Ishikawa (cell line): ENCODE measurements at regions not wholly inside any gene's neighbourhood (a gene's known extent, or its start where the extent isn't known, plus 50 kb on each side); places are given as distances from the start of the nearest gene placed in this dataset.

Experiments used
- CEBPB ChIP-seq: IDR thresholded peaks from 2 replicates; pipeline ENCODE4 v1.6.1; 2012
- CREB1 ChIP-seq: IDR thresholded peaks from 2 replicates; pipeline ENCODE4 v1.6.1; 2012; ENCODE audit warnings: low read depth
- EGR1 ChIP-seq: IDR thresholded peaks from 2 replicates; pipeline ENCODE4 v1.6.1; 2012
- EP300 ChIP-seq: IDR thresholded peaks from 2 replicates; pipeline ENCODE4 v1.6.1; 2012; ENCODE audit warnings: borderline replicate concordance
- MAX ChIP-seq: IDR thresholded peaks from 2 replicates; pipeline ENCODE4 v1.6.1; 2012
- RAD21 ChIP-seq: IDR thresholded peaks from 2 replicates; pipeline ENCODE4 v1.6.1; 2012; ENCODE audit warnings: low read depth
- ZBTB7A ChIP-seq: IDR thresholded peaks from 2 replicates; pipeline ENCODE4 v1.6.1; 2012; ENCODE audit warnings: low read depth
- TF ChIP-seq, protein P1 (sequence below): IDR thresholded peaks from 2 replicates; pipeline ENCODE4 v1.6.1; 2012; ENCODE audit warnings: low read depth, mild to moderate bottlenecking

DNA sequence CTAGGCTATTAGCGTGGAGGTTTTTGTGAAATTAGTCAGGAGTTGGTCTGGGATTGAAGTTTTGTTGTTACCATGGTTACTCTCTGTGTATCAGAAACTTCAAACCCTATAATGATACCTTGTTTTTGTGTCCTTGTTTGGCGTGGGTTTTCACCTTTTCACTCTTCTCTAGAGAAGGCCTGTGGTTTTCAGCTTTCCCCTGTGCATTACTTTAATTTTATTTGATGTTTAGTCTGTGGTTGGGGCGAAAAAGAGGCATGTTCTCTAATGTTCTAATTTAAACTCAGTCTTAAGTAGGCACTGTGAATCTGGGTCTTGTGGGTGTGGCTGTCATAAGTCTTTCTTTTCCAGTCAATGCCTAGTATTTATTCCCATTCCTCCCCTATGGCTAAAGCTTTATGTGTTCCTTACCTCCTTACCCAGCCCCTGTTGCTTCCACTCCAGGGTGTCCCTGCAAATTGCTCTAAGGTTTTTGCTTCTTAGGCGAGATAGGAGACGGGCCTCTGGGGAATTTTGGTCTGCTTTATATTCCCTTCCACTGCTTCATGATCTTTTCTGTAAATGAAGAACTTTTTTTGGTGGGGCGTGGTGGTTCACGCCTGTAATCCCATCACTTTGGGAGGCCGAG is 125.1 kb upstream of the XIST start:
- TF ChIP-seq, protein P1, sequence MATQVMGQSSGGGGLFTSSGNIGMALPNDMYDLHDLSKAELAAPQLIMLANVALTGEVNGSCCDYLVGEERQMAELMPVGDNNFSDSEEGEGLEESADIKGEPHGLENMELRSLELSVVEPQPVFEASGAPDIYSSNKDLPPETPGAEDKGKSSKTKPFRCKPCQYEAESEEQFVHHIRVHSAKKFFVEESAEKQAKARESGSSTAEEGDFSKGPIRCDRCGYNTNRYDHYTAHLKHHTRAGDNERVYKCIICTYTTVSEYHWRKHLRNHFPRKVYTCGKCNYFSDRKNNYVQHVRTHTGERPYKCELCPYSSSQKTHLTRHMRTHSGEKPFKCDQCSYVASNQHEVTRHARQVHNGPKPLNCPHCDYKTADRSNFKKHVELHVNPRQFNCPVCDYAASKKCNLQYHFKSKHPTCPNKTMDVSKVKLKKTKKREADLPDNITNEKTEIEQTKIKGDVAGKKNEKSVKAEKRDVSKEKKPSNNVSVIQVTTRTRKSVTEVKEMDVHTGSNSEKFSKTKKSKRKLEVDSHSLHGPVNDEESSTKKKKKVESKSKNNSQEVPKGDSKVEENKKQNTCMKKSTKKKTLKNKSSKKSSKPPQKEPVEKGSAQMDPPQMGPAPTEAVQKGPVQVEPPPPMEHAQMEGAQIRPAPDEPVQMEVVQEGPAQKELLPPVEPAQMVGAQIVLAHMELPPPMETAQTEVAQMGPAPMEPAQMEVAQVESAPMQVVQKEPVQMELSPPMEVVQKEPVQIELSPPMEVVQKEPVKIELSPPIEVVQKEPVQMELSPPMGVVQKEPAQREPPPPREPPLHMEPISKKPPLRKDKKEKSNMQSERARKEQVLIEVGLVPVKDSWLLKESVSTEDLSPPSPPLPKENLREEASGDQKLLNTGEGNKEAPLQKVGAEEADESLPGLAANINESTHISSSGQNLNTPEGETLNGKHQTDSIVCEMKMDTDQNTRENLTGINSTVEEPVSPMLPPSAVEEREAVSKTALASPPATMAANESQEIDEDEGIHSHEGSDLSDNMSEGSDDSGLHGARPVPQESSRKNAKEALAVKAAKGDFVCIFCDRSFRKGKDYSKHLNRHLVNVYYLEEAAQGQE = no peak
- TF ChIP-seq EP300 (no peak), RAD21 (no peak), CREB1 (no peak), EGR1 (no peak), CEBPB (no peak), MAX (no peak), ZBTB7A (no peak)
